ENCODE measurements at regions not wholly inside any gene's neighbourhood (a gene's known extent, or its start where the extent isn't known, plus 50 kb on each side); places are given as distances from the start of the nearest gene placed in this dataset.

- no peaks in the 10 kb centered on the region for H3K9me3 ChIP-seq
- DNase-seq = no peak
- no peaks in the 10 kb centered on the region for H3K27me3 ChIP-seq
- intact Hi-C loops (cut with DNase I; ENCODE audit: low total_unique reads) (no loop called here), in situ Hi-C loops (cut with MboI; ENCODE audit: low pct_ligation_motif_present in 1 of 4, low pct_unique_long_range_greater_than_20kb in 1 of 4, low sequenced_read_pairs in 3 of 4) (no loop called here)
- no peaks in the 10 kb centered on the region for H3K36me3 ChIP-seq
- H3K4me1 ChIP-seq = no peaks in the 10 kb centered on the region
- TF ChIP-seq POLR2AphosphoS5 (IDR thresholded peaks at IDR 0.05) = no peak
- TF ChIP-seq POLR2A (IDR thresholded peaks at IDR 0.05) = no peak
- no peak for TF ChIP-seq EP300 (IDR thresholded peaks at IDR 0.05; ENCODE audit: low read depth)
- TF ChIP-seq, protein P1, sequence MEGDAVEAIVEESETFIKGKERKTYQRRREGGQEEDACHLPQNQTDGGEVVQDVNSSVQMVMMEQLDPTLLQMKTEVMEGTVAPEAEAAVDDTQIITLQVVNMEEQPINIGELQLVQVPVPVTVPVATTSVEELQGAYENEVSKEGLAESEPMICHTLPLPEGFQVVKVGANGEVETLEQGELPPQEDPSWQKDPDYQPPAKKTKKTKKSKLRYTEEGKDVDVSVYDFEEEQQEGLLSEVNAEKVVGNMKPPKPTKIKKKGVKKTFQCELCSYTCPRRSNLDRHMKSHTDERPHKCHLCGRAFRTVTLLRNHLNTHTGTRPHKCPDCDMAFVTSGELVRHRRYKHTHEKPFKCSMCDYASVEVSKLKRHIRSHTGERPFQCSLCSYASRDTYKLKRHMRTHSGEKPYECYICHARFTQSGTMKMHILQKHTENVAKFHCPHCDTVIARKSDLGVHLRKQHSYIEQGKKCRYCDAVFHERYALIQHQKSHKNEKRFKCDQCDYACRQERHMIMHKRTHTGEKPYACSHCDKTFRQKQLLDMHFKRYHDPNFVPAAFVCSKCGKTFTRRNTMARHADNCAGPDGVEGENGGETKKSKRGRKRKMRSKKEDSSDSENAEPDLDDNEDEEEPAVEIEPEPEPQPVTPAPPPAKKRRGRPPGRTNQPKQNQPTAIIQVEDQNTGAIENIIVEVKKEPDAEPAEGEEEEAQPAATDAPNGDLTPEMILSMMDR (IDR thresholded peaks at IDR 0.05) = no peak
- H3K27ac ChIP-seq = no peak overlapping the region
- no peak overlapping the region for H3K4me3 ChIP-seq
- WGBS, 2 donors (ENCODE audit: low coverage in 1 of 2) = 75 to 86% methylated on average over 2 of the region's 2 CpGs
These were observed 132.9 kb upstream of the IGFBP7 start for GRCh38 chr4:57243076-57243475.

GRCh38 chr4:57234252-57234775, 124.1 kb upstream of the IGFBP7 start:
- no peak for DNase-seq
- in situ Hi-C loops (cut with MboI; ENCODE audit: low pct_ligation_motif_present in 1 of 4, low pct_unique_long_range_greater_than_20kb in 1 of 4, low sequenced_read_pairs in 3 of 4) = no loop called here
- no peaks in the 10 kb centered on the region for H3K27me3 ChIP-seq
- no peaks in the 10 kb centered on the region for H3K9me3 ChIP-seq
- intact Hi-C loops (cut with DNase I; ENCODE audit: low total_unique reads) = no loop called here
- H3K27ac ChIP-seq = no peak overlapping the region
- H3K4me3 ChIP-seq = no peak overlapping the region
- 66 to 81% methylated on average over 11 to 12 of the region's 12 CpGs for WGBS, 2 donors (ENCODE audit: low coverage in 1 of 2)
- H3K4me1 ChIP-seq = no peaks in the 10 kb centered on the region
- no peaks in the 10 kb centered on the region for H3K36me3 ChIP-seq
- TF ChIP-seq, protein P1 (IDR thresholded peaks at IDR 0.05) = no peak
- TF ChIP-seq EP300 (IDR thresholded peaks at IDR 0.05; ENCODE audit: low read depth) = no peak

- Histone ChIP-seq H3K4me3 (no peak overlapping the region), H3K36me3 (no peaks in the 10 kb centered on the region), H3K27me3 (no peaks in the 10 kb centered on the region), H3K27ac (no peak overlapping the region), H3K9me3 (no peaks in the 10 kb centered on the region), H3K4me1 (no peaks in the 10 kb centered on the region)
- DNase-seq = no peak
- in situ Hi-C loops (cut with MboI; ENCODE audit: low pct_ligation_motif_present in 1 of 4, low pct_unique_long_range_greater_than_20kb in 1 of 4, low sequenced_read_pairs in 3 of 4) = no loop called here
- WGBS, 2 donors (ENCODE audit: low coverage in 1 of 2) = 20 to 24% methylated on average over 3 to 4 of the region's 4 CpGs
- TF ChIP-seq, protein P1 (IDR thresholded peaks at IDR 0.05) = no peak
- TF ChIP-seq POLR2AphosphoS5 (IDR thresholded peaks at IDR 0.05) (no peak), POLR2A (IDR thresholded peaks at IDR 0.05) (no peak), EP300 (IDR thresholded peaks at IDR 0.05; ENCODE audit: low read depth) (no peak)
- intact Hi-C loops (cut with DNase I; ENCODE audit: low total_unique reads) = no loop called here
These were observed 123.2 kb upstream of the IGFBP7 start for GRCh38 chr4:57233386-57233785.

DNA sequence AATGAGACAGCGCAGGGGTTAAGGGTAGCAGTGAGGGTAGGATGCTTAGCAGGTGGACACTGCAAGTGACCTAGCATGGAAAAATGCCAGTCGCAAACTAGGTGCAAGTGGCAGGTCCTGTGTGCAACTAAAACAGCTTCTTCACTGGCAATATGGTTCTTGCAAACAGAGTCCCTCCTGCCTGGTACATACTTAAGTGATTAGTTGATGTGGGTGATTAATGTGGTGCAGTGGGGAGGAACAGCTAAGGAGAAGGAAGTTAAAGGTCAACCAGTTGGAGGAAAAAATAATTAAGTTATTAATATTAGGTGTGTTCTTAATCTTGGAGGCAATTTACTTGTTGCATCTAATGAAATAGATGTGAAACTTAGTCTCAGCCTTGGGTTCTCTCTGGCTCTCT, 121.6 kb upstream of the IGFBP7 start:
- TF ChIP-seq POLR2A (IDR thresholded peaks at IDR 0.05) (no peak), POLR2AphosphoS5 (IDR thresholded peaks at IDR 0.05) (no peak), EP300 (IDR thresholded peaks at IDR 0.05; ENCODE audit: low read depth) (no peak)
- TF ChIP-seq, protein P1 (IDR thresholded peaks at IDR 0.05) = no peak
- in situ Hi-C loops (cut with MboI; ENCODE audit: low pct_ligation_motif_present in 1 of 4, low pct_unique_long_range_greater_than_20kb in 1 of 4, low sequenced_read_pairs in 3 of 4) = no loop called here

More for the DNA sequence above, 121.6 kb upstream of the IGFBP7 start:
- Histone ChIP-seq H3K36me3 (no peaks in the 10 kb centered on the region), H3K27me3 (no peaks in the 10 kb centered on the region), H3K27ac (no peak overlapping the region), H3K4me1 (no peaks in the 10 kb centered on the region), H3K4me3 (no peak overlapping the region), H3K9me3 (no peaks in the 10 kb centered on the region)
- no peak for DNase-seq
- intact Hi-C loops (cut with DNase I; ENCODE audit: low total_unique reads) = no loop called here
- WGBS, 2 donors (ENCODE audit: low coverage in 1 of 2) = 100% methylated on average over 2 of the region's 2 CpGs; no CpG with 5 or more reads in 1 of the 2 donors

All from transverse colon (tissue), 4 donors.